ENCODE measurements at regions not wholly inside any gene's neighbourhood (a gene's known extent, or its start where the extent isn't known, plus 50 kb on each side); places are given as distances from the start of the nearest gene placed in this dataset.
"Not testable (repeated sequence)": the region's sequence is repeated elsewhere in the genome, so short reads cannot be mapped to it uniquely, and the experiment has no call there.

DNA sequence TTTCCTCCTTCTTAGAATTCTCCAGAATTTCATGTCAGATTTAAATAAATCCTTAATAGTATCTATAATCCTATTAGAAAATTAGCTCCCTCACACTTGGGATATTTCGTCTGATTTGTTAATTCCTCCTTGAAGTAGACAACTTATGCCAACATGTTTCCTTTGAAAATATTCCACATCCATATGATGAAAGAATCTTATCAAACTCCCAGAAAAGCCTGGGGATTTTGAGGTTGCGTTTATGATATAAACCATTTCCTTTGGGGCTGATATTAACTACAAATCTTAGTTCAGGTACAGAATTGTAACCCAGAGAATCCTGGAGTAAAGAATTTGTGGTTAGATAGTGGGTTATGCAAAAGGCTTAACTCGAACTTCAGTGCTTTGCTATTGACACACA lies 2373.8 kb upstream of the ACO1 start:
- DNase-seq (ENCODE audit: low spot score), result no peak

DNA sequence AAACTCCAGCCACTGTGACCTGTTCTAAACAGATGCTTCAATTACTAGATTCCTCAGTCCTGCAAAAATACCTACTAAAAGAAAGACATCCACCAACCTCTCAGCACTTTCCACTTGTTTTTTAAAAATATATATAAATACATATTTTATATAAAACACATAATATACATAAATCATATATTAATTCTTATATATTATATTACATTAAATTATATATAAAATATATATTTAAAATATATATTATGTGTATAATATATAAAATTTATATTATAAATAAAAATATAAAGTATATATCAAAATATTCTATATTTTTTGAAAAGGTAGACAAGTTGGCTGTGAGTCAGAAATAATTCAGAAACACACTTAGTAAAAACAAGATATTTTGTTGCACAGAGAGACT lies 2371.8 kb upstream of the ACO1 start:
- no peak for DNase-seq (ENCODE audit: low spot score)

DNA sequence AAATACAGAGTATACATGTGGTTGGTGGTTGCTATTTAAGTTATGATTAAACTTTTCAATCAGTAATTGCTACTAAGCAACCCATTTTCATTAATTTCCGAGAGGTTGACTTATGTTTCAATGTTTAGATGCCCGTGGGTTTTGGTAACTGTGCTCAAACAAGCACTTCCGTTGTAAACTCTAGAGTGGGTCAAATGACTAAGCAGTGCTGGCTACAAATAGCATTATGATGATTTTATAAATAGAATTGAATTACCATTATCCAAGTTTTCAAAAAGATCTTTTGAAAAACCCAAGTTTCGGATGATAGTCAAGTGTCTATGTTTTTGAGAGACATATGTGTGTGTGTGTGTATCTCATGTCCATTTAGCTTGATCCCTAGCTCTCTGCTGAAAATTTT lies 2369.4 kb upstream of the ACO1 start:
- DNase-seq (ENCODE audit: low spot score), result no peak

DNA sequence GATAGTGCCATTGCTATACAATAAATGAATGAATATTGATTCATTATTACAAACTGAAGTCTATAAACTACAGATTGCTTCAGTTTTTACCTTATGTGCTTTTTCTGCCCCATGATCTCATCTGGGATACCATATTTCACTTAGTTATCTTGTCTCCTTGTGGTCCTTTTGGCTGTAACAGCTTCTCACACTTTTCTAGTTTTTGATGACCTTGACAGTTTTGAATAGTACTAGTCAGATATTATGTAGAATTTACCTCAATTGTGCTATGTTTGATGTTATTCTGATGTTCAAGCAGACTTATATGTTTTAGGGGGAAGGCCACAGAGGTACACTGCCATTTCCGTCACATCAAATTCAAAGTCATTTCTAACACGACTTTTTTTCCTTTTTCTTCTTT lies 2364.3 kb upstream of the ACO1 start:
- DNase-seq (ENCODE audit: low spot score), result no peak

DNA sequence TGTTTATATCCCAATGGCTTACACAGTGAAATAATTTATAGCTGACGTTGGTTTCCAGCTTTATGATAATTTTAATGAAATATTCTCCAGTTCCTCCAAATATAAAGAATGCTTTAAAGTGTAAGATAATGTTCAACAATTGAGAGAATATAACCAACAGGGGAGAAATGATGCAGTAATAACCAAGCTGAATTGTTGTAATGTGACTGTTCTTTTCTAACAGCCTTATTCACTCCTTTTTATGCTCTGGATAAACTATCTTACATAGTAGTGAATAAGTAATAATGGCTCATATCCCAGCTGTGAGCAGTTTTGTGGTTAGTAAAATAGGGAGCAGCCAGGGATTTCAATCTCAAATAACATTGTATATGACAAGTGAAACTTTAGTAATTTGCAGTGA lies 2348.7 kb upstream of the ACO1 start:
- no peak for DNase-seq (ENCODE audit: low spot score)

DNA sequence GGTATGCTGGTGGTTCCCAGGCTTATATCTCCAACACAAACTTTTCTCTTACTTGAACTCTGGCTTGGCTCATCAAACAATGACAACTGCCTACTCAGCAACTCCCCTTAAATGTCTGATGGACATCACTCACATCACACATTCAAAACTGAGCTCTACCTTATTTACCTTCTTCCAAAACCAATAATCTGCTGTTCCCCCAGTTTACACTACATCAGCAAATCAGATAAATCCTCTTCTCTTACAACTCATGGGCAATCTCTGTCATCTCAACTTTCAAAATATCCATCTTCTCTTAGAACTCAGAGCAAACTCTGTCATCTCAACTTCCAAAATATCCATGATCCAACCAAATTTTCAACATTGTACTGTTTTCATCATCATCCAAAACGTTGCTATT lies 2347.9 kb upstream of the ACO1 start:
- no peak for DNase-seq (ENCODE audit: low spot score)

DNA sequence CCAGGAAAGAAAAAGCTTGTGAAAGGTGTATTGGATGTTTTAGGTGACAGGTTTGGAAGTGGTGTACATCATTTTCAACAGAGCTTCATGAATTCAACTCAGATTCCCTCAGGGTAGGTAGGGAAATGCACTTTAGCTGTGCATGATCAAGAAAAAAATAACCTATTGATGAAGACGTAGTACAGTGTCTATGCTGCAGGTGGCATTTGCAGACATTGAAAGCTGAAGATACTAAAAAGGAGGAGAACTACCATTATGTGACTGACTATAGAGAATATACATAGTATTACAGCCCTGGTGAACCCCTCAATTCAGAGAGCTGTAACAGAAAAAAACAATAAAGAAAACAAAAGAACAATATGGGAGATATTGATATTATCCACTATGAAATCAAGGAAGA lies 2344.7 kb upstream of the ACO1 start:
- DNase-seq (ENCODE audit: low spot score), result peak; percentile 1

DNA sequence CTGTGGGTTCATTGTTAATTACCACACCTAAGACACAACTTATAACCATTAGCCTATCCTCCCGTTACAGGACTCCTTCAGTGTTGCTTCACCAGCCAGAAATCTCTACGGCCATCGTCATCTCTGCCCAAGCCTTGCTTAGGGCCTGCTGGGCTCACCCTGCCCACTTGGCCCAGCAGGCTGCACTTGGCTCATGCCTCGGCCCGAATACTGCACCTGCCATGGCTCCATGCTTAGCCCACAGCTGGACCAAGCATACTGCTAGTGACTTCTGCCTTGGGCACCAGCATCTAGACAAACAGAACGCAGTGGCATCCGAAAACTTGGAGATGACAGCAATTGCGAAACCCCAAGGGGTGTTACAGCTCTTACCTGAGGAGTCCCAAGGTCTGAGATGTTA lies 2336.0 kb upstream of the ACO1 start:
- no peak for DNase-seq (ENCODE audit: low spot score)

DNA sequence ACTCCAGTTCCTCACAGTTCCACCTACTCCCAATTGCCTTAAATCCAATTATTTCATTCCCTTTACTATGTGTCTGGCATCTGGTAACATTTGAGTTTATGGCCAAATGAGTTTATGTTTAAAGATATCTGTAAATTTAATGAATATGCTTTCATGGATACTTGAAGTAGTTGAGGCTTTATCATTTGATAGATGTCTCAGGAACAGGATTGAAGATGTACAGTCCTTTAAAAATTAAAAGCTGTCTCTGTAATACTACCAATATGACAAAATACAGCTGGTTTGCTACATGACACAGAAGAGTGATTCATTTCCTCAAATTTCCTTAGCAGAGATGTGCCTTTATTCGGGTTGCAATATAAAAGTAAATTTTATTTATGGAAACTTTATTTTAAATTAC lies 2326.0 kb upstream of the ACO1 start:
- DNase-seq (ENCODE audit: low spot score), result no peak

DNA sequence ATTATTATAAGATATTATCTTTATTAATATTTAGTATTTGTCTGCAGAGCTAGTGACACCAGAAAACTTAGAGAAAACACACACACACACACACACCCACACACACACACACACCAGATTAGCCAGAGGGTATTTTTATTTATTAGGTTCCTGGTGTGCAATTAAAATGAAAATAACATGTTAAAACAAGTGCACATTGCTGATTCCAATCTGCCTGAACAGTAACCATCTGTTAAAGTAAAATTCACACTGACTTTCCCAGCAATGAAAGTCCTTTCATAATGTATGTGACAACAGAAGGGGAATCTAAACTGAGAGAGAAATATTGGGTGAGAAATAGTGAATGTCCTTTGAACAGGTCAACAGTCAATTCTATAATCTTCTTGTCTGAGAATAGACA lies 2323.5 kb upstream of the ACO1 start:
- no peak for DNase-seq (ENCODE audit: low spot score)

DNA sequence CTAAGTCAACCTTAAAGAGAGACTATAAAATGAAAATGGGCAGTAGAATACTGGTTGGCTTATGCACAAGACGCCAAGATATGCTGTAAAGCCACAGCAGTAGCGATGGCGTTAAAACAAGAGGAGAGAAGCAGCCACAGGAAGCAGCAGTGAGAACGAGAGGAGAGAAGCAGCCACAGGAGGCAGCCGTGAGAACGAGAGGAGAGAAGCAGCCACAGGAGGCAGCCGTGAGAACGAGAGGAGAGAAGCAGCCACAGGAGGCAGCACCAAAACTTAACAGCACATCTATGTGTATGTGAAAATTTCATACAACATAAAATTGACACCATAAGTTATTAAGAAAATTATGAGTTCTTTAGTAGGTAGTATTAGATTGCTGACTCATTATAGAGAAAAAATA lies 2318.6 kb upstream of the ACO1 start:
- DNase-seq (ENCODE audit: low spot score), result no peak

DNA sequence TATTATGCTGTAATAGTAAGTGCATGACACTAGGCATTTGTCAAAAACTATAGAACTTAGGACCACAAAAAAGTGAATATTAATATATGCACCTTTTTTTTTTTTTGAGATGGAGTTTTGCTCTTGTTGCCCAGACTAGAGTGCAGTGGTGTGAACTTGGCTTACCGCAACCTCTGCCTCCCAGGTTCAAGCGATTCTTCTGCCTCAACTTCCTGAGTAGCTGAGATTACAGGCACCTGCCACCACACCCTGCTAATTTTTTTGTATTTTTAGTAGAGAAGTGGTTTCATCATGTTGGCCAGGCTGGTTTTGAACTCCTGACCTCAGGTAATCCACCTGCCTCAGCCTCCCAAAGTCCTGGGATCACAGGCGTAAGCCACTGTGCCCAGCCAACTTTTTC lies 2315.2 kb upstream of the ACO1 start:
- DNase-seq (ENCODE audit: low spot score), result not testable (repeated sequence)

DNA sequence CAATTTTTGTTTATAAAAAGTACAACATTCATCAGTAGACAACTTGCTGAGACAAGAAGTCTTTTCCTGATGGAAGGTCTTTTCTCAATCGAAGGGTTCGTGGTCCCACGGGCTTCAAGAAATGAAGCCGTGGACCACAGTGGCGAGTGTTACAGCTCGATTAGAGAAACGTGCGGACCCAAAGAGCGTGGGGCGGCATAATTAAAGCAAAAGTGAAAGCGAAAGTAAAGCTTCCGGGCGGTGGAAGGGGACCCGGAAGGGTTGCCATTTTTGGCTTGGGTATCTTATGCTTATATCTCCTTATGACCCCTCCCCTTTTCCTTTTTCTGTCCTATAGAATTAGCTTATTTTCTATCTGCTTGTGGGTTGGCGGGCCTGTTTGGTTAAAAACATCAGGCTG lies 2309.4 kb upstream of the ACO1 start:
- no peak for DNase-seq (ENCODE audit: low spot score)

DNA sequence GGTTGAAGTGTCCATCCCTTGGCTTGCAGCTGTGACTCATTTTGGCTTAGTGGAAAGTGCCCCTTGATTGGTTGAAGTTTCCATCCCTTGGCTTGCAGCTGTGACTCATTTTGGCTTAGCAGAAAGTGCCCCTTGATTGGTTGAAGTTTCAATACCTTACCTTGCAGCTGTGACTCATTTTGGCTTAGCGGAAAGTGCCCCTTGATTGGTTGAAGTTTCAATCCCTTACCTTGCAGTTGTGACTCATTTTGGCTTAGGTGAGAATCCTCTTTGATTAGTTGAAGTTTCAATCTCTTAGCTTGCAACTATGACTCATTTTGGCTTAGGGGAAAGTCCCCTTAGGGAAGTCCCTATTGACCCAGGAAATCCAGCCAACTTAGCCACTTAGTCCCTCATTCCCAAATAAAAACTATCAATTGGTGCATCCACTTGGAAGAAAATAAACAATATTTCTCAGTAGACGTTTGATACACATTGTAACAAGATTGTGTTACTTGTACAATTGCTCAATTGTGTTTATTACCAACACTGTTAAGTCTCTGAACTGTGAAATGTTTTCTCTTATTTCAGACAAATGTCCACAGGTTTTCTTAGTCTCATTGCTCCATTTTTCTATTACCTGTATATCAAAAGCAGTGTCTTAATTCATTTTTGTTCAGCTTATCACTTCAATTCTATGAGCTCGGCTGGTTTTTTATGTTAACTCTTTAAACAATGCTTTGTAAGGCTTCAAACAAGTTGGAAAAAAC lies 2308.8 kb upstream of the ACO1 start:
- peak; percentile 99 for DNase-seq (ENCODE audit: low spot score)

DNA sequence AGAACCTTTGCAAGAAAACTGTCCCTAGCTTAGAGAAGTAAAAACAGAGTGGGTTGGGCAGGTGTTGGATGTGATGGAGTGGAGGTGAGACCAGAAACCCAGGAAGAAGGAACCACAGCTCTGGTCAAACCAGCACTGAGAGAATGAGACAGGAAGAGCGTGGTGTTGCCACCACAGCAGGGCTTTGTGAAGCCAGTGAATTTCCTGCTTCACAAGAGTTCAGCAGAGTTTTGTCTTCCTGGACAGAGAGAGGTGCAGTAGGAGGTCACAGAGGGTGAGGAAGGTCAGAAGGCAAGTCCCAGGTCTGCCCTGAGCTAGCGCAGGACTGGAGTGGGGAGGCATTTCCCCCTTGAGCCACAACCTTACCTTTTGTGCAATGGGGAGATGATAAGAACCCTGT lies 2306.2 kb upstream of the ACO1 start:
- no peak for DNase-seq (ENCODE audit: low spot score)

DNA sequence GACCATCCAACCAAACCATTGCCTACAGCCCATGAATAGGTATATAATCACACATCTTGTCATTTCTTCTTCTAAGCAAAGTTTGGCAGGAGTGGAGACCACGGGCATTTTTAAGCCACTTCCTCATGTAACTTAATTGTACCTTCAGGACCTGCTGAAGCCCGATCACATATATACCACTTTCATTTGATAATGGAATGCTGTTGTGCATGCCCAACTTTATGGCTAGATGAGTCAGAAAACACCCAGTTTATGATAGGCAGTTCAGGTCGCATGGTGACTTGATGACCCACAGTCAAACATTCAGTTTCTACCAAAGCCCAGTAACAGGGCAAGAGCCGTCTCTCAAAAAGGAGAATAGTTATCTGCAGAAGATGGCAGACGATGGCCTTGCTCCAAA lies 2295.0 kb upstream of the ACO1 start:
- no peak for DNase-seq (ENCODE audit: low spot score)

DNA sequence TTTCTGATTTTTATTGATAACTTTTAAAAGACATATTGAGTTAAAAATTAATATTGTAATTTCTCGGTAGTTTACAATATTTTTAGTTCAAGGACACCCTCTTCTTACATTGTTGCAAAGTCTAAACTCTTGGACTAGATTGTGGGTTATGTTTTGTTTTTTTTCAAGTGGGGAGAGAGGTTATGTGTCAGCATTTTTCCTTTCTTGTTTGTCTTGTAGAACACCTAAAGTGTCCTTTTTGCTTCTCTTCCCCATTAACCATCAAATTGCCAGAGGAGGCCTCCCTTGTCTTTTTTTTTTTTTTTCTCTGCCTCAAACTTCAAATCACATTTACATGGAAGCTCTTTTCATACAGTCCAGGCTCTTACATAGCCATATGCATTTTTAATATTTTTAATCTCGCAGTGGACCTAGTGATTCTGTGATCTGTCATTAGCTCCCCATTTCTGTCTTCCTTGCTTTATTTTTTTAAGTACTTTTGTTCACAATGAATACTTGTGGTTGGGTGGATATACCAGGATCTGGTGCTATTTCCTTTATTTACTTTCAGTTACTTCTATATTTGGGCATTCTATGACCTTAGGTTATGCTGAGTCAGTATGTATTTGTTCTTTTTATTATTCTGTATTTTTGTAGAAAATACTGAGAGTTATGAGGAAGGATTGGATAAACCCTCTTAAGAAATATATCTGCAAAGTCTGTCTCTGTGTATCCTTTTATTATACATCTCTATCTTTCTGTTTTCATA lies 2280.6 kb upstream of the ACO1 start:
- no peak for DNase-seq (ENCODE audit: low spot score)

DNA sequence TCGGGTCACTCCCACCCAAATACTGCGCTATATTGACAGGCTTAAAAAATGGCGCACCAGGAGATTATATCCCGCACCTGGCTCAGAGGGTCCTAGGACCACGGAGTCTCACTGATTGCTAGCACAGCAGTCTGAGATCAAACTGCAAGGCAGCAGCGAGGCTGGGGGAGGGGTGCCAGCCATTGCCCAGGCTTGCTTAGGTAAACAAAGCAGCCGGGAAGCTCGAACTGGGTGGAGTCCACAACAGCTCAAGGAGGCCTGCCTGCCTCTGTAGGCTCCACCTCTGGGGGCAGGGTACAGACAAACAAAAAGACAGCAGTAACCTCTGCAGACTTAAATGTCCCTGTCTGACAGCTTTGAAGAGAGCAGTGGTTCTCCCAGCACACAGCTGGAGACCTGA lies 2277.3 kb upstream of the ACO1 start:
- DNase-seq (ENCODE audit: low spot score), result not testable (repeated sequence)

DNA sequence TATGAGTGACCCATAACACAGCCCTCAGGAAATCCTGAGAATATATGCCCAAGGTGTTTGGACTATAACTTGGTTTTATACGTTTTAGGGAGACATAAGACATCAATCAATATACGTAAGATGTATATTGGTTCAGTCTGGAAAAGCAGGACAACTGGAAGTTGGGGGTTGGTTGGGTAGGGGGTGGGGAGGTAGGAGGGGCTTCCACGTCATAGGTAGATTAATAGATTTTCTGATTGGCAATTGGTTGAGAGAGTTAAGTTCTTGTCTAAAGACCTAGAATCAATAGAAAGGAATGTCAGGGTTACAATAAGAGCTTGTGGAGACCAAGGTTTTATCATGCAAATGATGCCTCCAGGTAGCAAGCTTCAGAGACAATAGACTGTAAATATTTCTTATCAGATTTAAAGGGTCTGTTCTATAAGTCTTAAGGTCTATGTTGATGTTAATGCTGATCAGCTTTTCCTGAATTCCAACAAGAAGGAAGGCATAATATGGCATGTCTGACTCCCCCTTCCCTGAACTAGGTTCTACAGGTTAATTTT lies 2267.7 kb upstream of the ACO1 start:
- no peak for DNase-seq (ENCODE audit: low spot score)

DNA sequence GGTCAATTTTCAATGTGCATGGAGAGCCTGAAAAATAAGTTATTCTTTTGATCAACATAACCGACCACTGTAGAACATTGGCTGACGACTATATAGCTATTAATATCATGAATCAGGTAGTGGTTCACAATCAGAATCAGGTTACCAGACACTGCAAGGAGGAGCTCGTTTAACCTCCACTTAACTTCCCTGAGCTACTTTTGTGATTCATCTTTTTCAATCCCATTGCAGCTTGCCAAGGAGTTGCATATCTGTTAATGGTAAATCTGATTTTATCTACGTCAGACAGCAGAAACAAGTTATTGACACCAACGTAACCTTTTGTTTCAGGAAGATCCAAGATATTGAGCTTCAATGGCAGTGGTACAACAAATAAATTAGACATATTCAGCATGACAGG lies 2263.8 kb upstream of the ACO1 start:
- peak; percentile 47 for DNase-seq (ENCODE audit: low spot score)

DNA sequence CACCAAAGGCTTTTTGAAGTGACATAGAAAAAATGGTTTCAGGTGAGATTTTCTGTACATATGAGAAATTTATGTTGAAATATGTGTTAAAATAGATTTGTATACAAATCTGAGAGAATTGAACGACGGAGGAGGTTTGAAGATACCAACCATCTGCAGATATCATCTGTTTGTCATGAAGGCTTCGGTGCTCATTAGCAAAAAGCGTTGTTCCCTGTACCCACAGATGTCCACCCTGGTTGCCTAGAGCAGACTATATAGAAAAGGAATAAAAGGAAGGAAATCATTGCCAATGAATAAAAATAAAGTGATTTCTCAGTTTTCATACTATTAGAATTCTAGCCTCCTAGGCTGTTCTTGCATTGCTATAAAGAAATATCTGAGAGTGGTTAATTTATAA lies 2262.8 kb upstream of the ACO1 start:
- no peak for DNase-seq (ENCODE audit: low spot score)

DNA sequence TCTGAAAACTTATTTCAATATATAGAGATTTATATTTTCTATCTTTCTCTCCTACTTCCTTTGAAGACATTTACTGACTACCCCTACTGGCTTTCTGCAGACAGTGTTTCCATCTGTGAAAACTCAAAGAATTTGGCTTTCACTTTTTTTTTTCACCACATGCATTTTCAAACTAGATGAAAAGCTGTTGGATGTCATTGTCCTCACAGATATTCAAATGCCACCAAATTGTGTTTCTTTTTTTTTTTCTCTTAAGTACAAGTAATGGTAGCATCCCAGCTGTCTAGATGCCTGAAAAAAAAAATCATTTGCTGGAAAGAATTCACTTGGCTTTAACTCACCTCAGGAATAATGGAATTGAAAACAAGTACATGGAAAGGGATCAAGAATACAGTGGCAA lies 2258.6 kb upstream of the ACO1 start:
- DNase-seq (ENCODE audit: low spot score), result no peak

DNA sequence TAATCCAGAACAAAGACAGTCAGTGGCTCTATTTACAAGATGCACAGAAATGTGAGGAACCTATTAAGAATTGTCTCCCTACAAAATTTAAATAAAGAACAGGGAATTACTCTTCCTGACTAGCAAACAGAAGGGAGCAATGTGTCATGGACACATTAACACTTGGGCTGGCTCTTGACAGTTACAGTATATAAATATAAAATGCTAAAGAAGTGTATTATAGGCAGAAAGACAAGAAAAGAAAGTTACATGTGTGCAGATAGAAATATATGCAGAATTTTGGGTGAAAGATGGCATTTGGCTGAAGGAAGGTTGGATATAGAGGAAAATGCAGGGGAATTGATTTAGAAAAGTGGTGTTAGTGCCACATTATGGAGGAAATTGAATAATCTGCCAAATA lies 2257.1 kb upstream of the ACO1 start:
- DNase-seq (ENCODE audit: low spot score), result no peak

DNA sequence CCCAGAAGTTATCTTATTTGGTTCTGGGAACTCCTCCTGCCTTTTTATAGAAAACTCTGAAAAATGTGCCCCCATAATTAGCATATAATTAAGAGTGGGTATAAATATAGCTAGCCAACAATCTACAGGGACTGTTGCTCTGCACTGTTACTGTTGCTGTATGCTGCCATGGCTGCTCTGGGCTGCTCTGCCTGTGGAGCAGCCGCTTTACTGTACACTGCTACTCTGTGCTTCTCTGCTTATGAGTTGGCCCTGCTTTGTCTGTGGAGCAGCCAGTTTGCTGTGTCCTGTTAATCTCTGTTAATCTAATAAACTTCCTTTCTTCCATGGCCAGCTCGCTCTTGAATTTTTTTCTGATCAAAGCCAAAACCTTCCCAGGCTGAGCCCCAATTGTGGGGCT lies 2244.0 kb upstream of the ACO1 start:
- no peak for DNase-seq (ENCODE audit: low spot score)
